Thoracic aorta (tissue), 2 donors: ENCODE measurements at regions not wholly inside any gene's neighbourhood (a gene's known extent, or its start where the extent isn't known, plus 50 kb on each side); places are given as distances from the start of the nearest gene placed in this dataset.

Source experiments
- ATAC-seq: fragments of 150-250 bp; one replicate; pipeline ENCODE4 v1.8.0; 2017; ENCODE audit warnings: low read depth; ENCODE audit not compliant: insufficient number of reproducible peaks, low FRiP score
- DNase-seq: peaks from one replicate; pipeline ENCODE4 v3.0.0-alpha.2; 2020; ENCODE audit warnings: low spot score
- H3K27ac ChIP-seq, 2 donors: fragments of 200-600 bp; sonication (generic); 1 replicate in 1 of 2; 2 replicates in 1 of 2; pipeline ENCODE4 v1.5.1; 2016; ENCODE audit warnings: mild to moderate bottlenecking in 2 of 2, moderate library complexity in 2 of 2
- H3K27me3 ChIP-seq: fragments of 200-600 bp; sonication (generic); replicated peaks from 2 replicates; pipeline ENCODE4 v1.6.0; 2016; ENCODE audit warnings: mild to moderate bottlenecking; ENCODE audit not compliant: insufficient read depth
- H3K36me3 ChIP-seq: fragments of 200-600 bp; sonication (generic); one replicate; pipeline ENCODE4 v1.5.1; 2016
- H3K4me1 ChIP-seq, 2 donors: fragments of 200-600 bp; sonication (generic); 1 replicate in 1 of 2; 2 replicates in 1 of 2; pipeline versions ENCODE4 v1.5.1 to v1.6.0; 2016; ENCODE audit warnings: low read depth in 2 of 2, mild to moderate bottlenecking in 1 of 2; ENCODE audit not compliant: control insufficient read depth in 1 of 2
- H3K4me3 ChIP-seq: fragments of 200-600 bp; sonication (generic); 2 replicates; pipeline ENCODE4 v1.5.1; 2016; ENCODE audit warnings: mild to moderate bottlenecking
- H3K9me3 ChIP-seq: fragments of 200-600 bp; sonication (generic); 2 replicates; pipeline ENCODE4 v1.5.1; 2016
- CTCF ChIP-seq: fragments of 200-600 bp; sonication (generic); IDR thresholded peaks from one replicate; pipeline ENCODE4 v1.5.1; 2019; ENCODE audit warnings: antibody characterized with exemption

DNA sequence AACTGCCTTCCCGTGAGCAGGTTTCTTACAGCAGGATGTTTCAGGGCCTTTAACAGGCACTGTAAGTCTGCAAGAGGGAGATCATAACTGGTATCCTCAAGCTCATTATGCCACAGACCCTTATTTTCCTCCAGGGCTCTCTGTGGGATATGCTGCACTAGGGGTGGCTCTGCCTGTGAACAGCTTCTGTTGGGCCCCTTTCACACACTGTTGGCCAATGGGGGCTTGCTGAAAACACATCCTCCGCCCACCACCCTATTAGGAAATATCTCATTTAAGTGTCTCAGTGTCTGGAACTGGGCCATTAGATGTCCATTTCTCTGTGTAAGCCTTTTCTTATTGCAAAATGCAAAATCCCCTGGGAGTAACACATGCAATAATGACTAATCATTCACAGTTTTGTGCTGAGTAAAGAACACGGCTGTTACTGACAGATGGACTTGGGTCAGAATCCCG is 414.3 kb upstream of the HS6ST1 start:
- Histone ChIP-seq H3K27ac (no peak overlapping the region), H3K4me1 (peaks cover 5 to 15% of the 10 kb centered on the region in 2 donors), H3K4me3 (no peak overlapping the region), H3K9me3 (no peaks in the 10 kb centered on the region), H3K27me3 (no peaks in the 10 kb centered on the region), H3K36me3 (no peaks in the 10 kb centered on the region)
- DNase-seq = no peak
- ATAC-seq = no peak
- TF ChIP-seq CTCF = no peak

- no peaks in the 10 kb centered on the region for H3K9me3 ChIP-seq
- peaks cover 5 to 15% of the 10 kb centered on the region in 2 donors for H3K4me1 ChIP-seq
- H3K36me3 ChIP-seq = no peaks in the 10 kb centered on the region
- no peak overlapping the region for H3K27ac ChIP-seq
- DNase-seq = no peak
- no peak overlapping the region for H3K4me3 ChIP-seq
- no peak for TF ChIP-seq CTCF
- no peak for ATAC-seq
- no peaks in the 10 kb centered on the region for H3K27me3 ChIP-seq
Measured at GRCh38 chr2:128733450-128733849, 414.8 kb upstream of the HS6ST1 start.

DNA sequence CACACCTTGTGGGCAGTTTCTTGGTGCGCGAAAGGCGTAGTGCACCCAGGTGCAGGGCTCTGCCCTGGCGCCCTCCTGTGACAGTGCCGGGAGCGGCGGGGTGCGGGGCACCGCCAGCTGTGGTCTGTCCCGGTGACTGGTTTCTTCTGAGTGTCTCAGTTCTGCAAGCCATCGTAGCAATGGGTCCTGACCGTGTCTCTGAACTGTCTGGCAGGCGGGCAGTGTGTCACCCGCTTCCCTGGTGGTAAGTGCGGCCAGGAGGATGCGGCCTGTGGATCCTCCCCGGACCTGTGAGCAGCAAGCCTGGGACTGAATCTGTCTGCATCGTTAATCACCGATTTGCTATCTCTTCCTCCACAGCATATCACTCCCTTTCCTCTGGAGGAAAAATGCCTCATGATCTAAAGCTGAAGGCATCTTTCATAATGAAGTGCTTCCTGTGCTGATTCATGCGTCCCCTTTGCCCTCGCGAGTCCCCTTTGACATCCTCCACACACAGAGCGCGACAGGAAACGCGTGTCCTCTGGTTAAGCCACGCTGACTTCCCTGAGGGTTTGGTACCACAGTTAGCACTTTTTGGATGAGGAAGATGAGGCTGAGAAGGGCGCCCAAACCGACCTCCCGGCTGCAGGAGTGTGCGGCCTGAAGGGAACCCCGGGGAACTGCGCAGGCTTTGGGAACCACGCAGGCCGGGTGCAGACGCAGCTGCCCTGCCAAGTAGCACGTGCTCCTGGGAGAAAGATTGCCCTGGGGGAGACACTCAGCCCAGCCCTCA is 416.0 kb upstream of the HS6ST1 start:
- no peak for ATAC-seq
- H3K4me1 ChIP-seq = peaks cover 5 to 15% of the 10 kb centered on the region in 2 donors

GRCh38 chr2:128735296-128735960 is 416.8 kb upstream of the HS6ST1 start:
- Histone ChIP-seq H3K27ac (no peak overlapping the region), H3K9me3 (no peaks in the 10 kb centered on the region), H3K27me3 (no peaks in the 10 kb centered on the region), H3K36me3 (no peaks in the 10 kb centered on the region), H3K4me3 (no peak overlapping the region), H3K4me1 (peaks cover 5 to 15% of the 10 kb centered on the region in 2 donors)
- ATAC-seq (no peak), DNase-seq (no peak)
- TF ChIP-seq CTCF = no peak

More for the DNA sequence above, 416.0 kb upstream of the HS6ST1 start:
- Histone ChIP-seq H3K27ac (no peak overlapping the region), H3K27me3 (no peaks in the 10 kb centered on the region), H3K4me3 (no peak overlapping the region), H3K9me3 (no peaks in the 10 kb centered on the region), H3K36me3 (no peaks in the 10 kb centered on the region)
- DNase-seq = no peak
- no peak for TF ChIP-seq CTCF

- H3K4me1 ChIP-seq = peaks cover 5 to 15% of the 10 kb centered on the region in 2 donors
- ATAC-seq (no peak), DNase-seq (no peak)
- H3K36me3 ChIP-seq = no peaks in the 10 kb centered on the region
- H3K4me3 ChIP-seq = peak overlapping the region; percentile 67
- no peak overlapping the region for H3K27ac ChIP-seq
- H3K27me3 ChIP-seq = no peaks in the 10 kb centered on the region
- TF ChIP-seq CTCF = no peak
- H3K9me3 ChIP-seq = no peaks in the 10 kb centered on the region
Measured at GRCh38 chr2:128736046-128736688, 417.5 kb upstream of the HS6ST1 start.
